ENCODE measurements at regions not wholly inside any gene's neighbourhood (a gene's known extent, or its start where the extent isn't known, plus 50 kb on each side); places are given as distances from the start of the nearest gene placed in this dataset.

DNA sequence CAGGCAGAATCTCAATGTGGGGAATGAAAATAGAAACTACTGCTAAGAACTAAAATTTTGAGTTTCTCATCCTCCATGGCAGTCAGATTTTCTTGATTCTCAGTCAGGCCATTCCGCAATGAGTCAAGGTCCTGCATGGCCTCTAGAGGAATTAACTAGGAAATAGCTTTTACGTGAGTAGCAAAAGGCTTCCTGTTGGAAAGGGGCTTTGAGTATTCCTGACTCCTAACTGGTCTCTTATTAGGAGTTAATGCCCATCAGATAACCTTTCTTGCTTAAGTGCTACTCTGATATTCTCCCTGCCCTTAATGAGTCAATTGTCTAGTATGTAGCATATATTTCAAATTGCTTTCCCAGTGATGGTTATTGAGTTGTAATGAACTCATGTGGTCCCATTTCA, 65.7 kb upstream of the ARHGAP24 start:
- no peak for TF ChIP-seq POLR2AphosphoS5 (IDR thresholded peaks at IDR 0.05)
- TF ChIP-seq, protein P1, sequence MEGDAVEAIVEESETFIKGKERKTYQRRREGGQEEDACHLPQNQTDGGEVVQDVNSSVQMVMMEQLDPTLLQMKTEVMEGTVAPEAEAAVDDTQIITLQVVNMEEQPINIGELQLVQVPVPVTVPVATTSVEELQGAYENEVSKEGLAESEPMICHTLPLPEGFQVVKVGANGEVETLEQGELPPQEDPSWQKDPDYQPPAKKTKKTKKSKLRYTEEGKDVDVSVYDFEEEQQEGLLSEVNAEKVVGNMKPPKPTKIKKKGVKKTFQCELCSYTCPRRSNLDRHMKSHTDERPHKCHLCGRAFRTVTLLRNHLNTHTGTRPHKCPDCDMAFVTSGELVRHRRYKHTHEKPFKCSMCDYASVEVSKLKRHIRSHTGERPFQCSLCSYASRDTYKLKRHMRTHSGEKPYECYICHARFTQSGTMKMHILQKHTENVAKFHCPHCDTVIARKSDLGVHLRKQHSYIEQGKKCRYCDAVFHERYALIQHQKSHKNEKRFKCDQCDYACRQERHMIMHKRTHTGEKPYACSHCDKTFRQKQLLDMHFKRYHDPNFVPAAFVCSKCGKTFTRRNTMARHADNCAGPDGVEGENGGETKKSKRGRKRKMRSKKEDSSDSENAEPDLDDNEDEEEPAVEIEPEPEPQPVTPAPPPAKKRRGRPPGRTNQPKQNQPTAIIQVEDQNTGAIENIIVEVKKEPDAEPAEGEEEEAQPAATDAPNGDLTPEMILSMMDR (IDR thresholded peaks at IDR 0.05 in 8 of 11, conservative IDR thresholded peaks at IDR 0.05 in 3 of 11): no peak
